HepG2 (cell line): ENCODE measurements at regions not wholly inside any gene's neighbourhood (a gene's known extent, or its start where the extent isn't known, plus 50 kb on each side); places are given as distances from the start of the nearest gene placed in this dataset.

ENCODE experiments used
- ATAC-seq: fragments of 200-7000 bp; cut with Tn5 transposase; 3 replicates; pipeline ENCODE4 v1.9.1; 2020; ENCODE audit warnings: mild to moderate bottlenecking, moderate library complexity
- BruUV-seq: library from RNA; stranded (reverse); fragments of 400-500 nt; replicated peaks from 2 replicates; lab custom pipeline; 2021; lab: Mats Ljungman, UMichigan
- CTCF ChIA-PET: fragments of 300-600 bp; formaldehyde crosslinking; extraction: SDS; loops from one replicate; lab custom pipeline; 2021; ENCODE audit warnings: low total read pairs, inconsistent platforms, low intra/inter-chr PET ratio; lab: Yijun Ruan, JAX
- POLR2A ChIA-PET: fragments of 350-600 bp; sonication (Branson Sonifier 250); formaldehyde crosslinking; loops from one replicate; lab custom pipeline; 2020; ENCODE audit warnings: antibody characterized with exemption, inconsistent platforms; lab: Yijun Ruan, JAX
- DNase-seq: peaks from one replicate; pipeline ENCODE4 v3.0.0-alpha.2; 2015; ENCODE audit warnings: low spot score
- FAIRE-seq: peaks from 3 replicates; lab custom pipeline; 2011; peaks lifted over from hg19 to GRCh38; lab: Jason Lieb, UNC
- H2AFZ ChIP-seq: one replicate; pipeline ENCODE4 v1.6.1; 2011; ENCODE audit warnings: low read length, inconsistent platforms
- H3K27ac ChIP-seq: fragments of 300-600 bp; 3 replicates; pipeline ENCODE4 v1.8.0; 2011; ENCODE audit warnings: mixed run types, mild to moderate bottlenecking, mixed read lengths, low read length, inconsistent platforms; ENCODE audit not compliant: insufficient read depth; ENCODE audit errors: extremely low read length
- H3K27me3 ChIP-seq, 2 experiments: fragments of 200-600 bp in 1 of 2; 2 replicates in 1 of 2; 3 replicates in 1 of 2; pipeline versions ENCODE4 v1.6.0 to v1.8.0; 2011; ENCODE audit warnings: low read length in 2 of 2, mild to moderate bottlenecking in 2 of 2, moderate library complexity in 2 of 2, inconsistent platforms in 1 of 2; ENCODE audit not compliant: insufficient read depth in 2 of 2, control insufficient read depth in 1 of 2
- H3K36me3 ChIP-seq, 2 experiments: fragments of 200-600 bp in 1 of 2; replicated peaks in 1 of 2; 2 replicates in 1 of 2; 3 replicates in 1 of 2; pipeline versions ENCODE4 v1.5.1 to v1.8.0; 2011; ENCODE audit warnings: low read length in 2 of 2, inconsistent platforms in 1 of 2; ENCODE audit not compliant: insufficient read depth in 2 of 2, control insufficient read depth in 1 of 2
- H3K4me1 ChIP-seq: 2 replicates; pipeline ENCODE4 v1.5.1; 2012; ENCODE audit warnings: low read length, inconsistent platforms; ENCODE audit not compliant: insufficient read depth
- H3K4me2 ChIP-seq: 2 replicates; pipeline ENCODE4 v1.6.0; 2011; ENCODE audit warnings: low read depth, low read length, inconsistent platforms
- H3K4me3 ChIP-seq, 3 experiments: fragments of 200-600 bp in 1 of 3; sonication (generic), shearing (Covaris generic) in 1 of 3; replicated peaks in 1 of 3; 2 replicates each; pipeline ENCODE4 v1.5.1; 2011 to 2016; ENCODE audit warnings: low read length in 3 of 3, inconsistent platforms in 2 of 3, low read depth in 2 of 3, mild to moderate bottlenecking in 2 of 3, control low read depth in 1 of 3, mixed read lengths in 1 of 3; ENCODE audit not compliant: insufficient read depth in 1 of 3
- H3K79me2 ChIP-seq: one replicate; pipeline ENCODE4 v1.6.1; 2011; ENCODE audit warnings: low read length, inconsistent platforms; ENCODE audit not compliant: insufficient read depth
- H3K9ac ChIP-seq: 2 replicates; pipeline ENCODE4 v1.6.0; 2011; ENCODE audit warnings: mild to moderate bottlenecking, low read depth, low read length, inconsistent platforms; ENCODE audit not compliant: insufficient read depth
- H3K9me3 ChIP-seq: 2 replicates; pipeline ENCODE4 v1.5.1; 2012; ENCODE audit warnings: mild to moderate bottlenecking, low read length
- H4K20me1 ChIP-seq: 2 replicates; pipeline ENCODE4 v1.6.0; 2011; ENCODE audit warnings: inconsistent platforms, mild to moderate bottlenecking, low read length, moderate library complexity; ENCODE audit not compliant: insufficient read depth
- ATF5 ChIP-seq: sonication (generic); formaldehyde crosslinking; IDR thresholded peaks from 2 replicates; pipeline ENCODE4 v1.4.0; 2020; ENCODE audit warnings: mild to moderate bottlenecking, low read depth, missing genetic modification reagents
- BATF2 ChIP-seq: sonication (generic); formaldehyde crosslinking; IDR thresholded peaks from 2 replicates; pipeline ENCODE4 v1.8.0; 2022; ENCODE audit warnings: mild to moderate bottlenecking, missing genetic modification reagents, moderate library complexity
- GLMP ChIP-seq: sonication (generic); formaldehyde crosslinking; IDR thresholded peaks from 2 replicates; pipeline ENCODE4 v1.9.0; 2021; ENCODE audit warnings: missing genetic modification reagents, mild to moderate bottlenecking, borderline replicate concordance
- HMG20A ChIP-seq: IDR thresholded peaks from 2 replicates; pipeline ENCODE4 v1.6.1; 2016; ENCODE audit warnings: borderline replicate concordance
- MTA3 ChIP-seq: sonication (generic); formaldehyde crosslinking; IDR thresholded peaks from 2 replicates; pipeline ENCODE4 v1.4.0; 2020; ENCODE audit warnings: missing genetic modification reagents
- MTERF4 ChIP-seq: sonication (generic); formaldehyde crosslinking; IDR thresholded peaks from 2 replicates; pipeline ENCODE4 v1.8.0; 2023; ENCODE audit warnings: mild to moderate bottlenecking, missing genetic modification reagents
- NR3C1 ChIP-seq: sonication (generic); formaldehyde crosslinking; IDR thresholded peaks from 2 replicates; pipeline ENCODE4 v1.4.0; 2020; ENCODE audit warnings: missing genetic modification reagents
- WIZ ChIP-seq: sonication (generic); formaldehyde crosslinking; IDR thresholded peaks from 2 replicates; pipeline ENCODE4 v1.5.1; 2020; ENCODE audit warnings: mild to moderate bottlenecking, missing genetic modification reagents
- ZBTB26 ChIP-seq: IDR thresholded peaks from 2 replicates; pipeline ENCODE4 v1.6.1; 2016; ENCODE audit warnings: missing compliant biosample characterization, missing genetic modification reagents, borderline replicate concordance
- ZNF432 ChIP-seq: sonication (generic); formaldehyde crosslinking; IDR thresholded peaks from 2 replicates; pipeline ENCODE4 v1.5.0; 2020; ENCODE audit warnings: missing genetic modification reagents, mild to moderate bottlenecking, borderline replicate concordance
- ZNF547 ChIP-seq: sonication (generic); formaldehyde crosslinking; IDR thresholded peaks from 2 replicates; pipeline ENCODE4 v1.5.1; 2020; ENCODE audit warnings: mild to moderate bottlenecking, missing genetic modification reagents
- ZNF558 ChIP-seq: sonication (generic); formaldehyde crosslinking; IDR thresholded peaks from 2 replicates; pipeline ENCODE4 v1.9.0; 2022; ENCODE audit warnings: mild to moderate bottlenecking, missing genetic modification reagents, borderline replicate concordance
- ZSCAN5A ChIP-seq: sonication (generic); formaldehyde crosslinking; IDR thresholded peaks from 2 replicates; pipeline ENCODE4 v1.8.0; 2022; ENCODE audit warnings: mild to moderate bottlenecking, missing genetic modification reagents, borderline replicate concordance
- WGBS: methylation state at CpG from one replicate; pipeline ENCODE4 v1.1.6; 2017; ENCODE audit warnings: low lambda C conversion rate; 5-methylcytosine and 5-hydroxymethylcytosine counted together
- in situ Hi-C: cut with HindIII; loops from 2 replicates; pipeline ENCODE4 v1.10.0; 2017; ENCODE audit warnings: low pct_unique_long_range_greater_than_20kb; ENCODE audit not compliant: extremely low pct_ligation_motif_present
- intact Hi-C: fragments of 100-400 bp; cut with micrococcal nuclease; formaldehyde crosslinking; loops from one replicate; pipeline ENCODE4 v1.10.0; 2022; ENCODE audit not compliant: unreplicated experiment

- DNase-seq (no peak), FAIRE-seq (no peak), ATAC-seq (no peak)
- no peak overlapping the region for H2AFZ ChIP-seq
- no peaks in the 10 kb centered on the region for H3K9me3 ChIP-seq
- no peaks in the 10 kb centered on the region; a peak in 1 of 5 replicates for H3K27me3 ChIP-seq
- no peak overlapping the region for H3K27ac ChIP-seq
- intact Hi-C loops, result no loop called here
- no peaks in the 10 kb centered on the region for H3K4me1 ChIP-seq
- H3K9ac ChIP-seq, result no peak overlapping the region
- ChIA-PET CTCF (no interaction called here), POLR2A (no interaction called here)
- H3K79me2 ChIP-seq, result no peaks in the 10 kb centered on the region
- TF ChIP-seq ZBTB26 (CRISPR knock-in tag), result no peak
- TF ChIP-seq WIZ (CRISPR knock-in tag), result no peak
- no peak for TF ChIP-seq MTERF4 (CRISPR knock-in tag)
- no peak for TF ChIP-seq GLMP (CRISPR knock-in tag)
- no peak for TF ChIP-seq MTA3
- TF ChIP-seq ATF5 (CRISPR knock-in tag), result no peak
- no peak for TF ChIP-seq BATF2 (CRISPR knock-in tag)
- no peak for TF ChIP-seq NR3C1 (CRISPR knock-in tag)
- TF ChIP-seq ZNF558 (CRISPR knock-in tag), result no peak
- no peak for TF ChIP-seq ZNF432 (CRISPR knock-in tag)
- TF ChIP-seq ZSCAN5A (CRISPR knock-in tag), result no peak
- no peak for TF ChIP-seq ZNF547 (CRISPR knock-in tag)
- no peak for TF ChIP-seq HMG20A
- no peak overlapping the region for H3K4me2 ChIP-seq
- no TSS peak for BruUV-seq
- no peak overlapping the region for H3K4me3 ChIP-seq
- 0% methylated on average over 2 of the region's 2 CpGs for WGBS
- H4K20me1 ChIP-seq, result no peaks in the 10 kb centered on the region
- H3K36me3 ChIP-seq, result no peaks in the 10 kb centered on the region
- in situ Hi-C loops, result no loop called here
Observed at GRCh38 chr3:18122264-18122663, 302.9 kb downstream of the SATB1 start.
